ENCODE measurements at regions not wholly inside any gene's neighbourhood (a gene's known extent, or its start where the extent isn't known, plus 50 kb on each side); places are given as distances from the start of the nearest gene placed in this dataset.

- DNase-seq = no peak
Observed at GRCh38 chr5:164555809-164556208, 1050.4 kb downstream of the MAT2B start.

- DNase-seq = no peak
Observed at GRCh38 chr5:164560216-164560615, 1054.8 kb downstream of the MAT2B start.

- no peak for DNase-seq
Observed at GRCh38 chr5:164561933-164562872, 1056.8 kb downstream of the MAT2B start.

GRCh38 chr5:164563370-164563769, 1058.0 kb downstream of the MAT2B start:
- DNase-seq = no peak

GRCh38 chr5:164573397-164573796, 1068.0 kb downstream of the MAT2B start:
- no peak for DNase-seq

GRCh38 chr5:164577201-164577600, 1071.8 kb downstream of the MAT2B start:
- DNase-seq = no peak

GRCh38 chr5:164577742-164578141, 1072.3 kb downstream of the MAT2B start:
- no peak for DNase-seq

- DNase-seq = no peak
Observed at GRCh38 chr5:164578401-164578800, 1073.0 kb downstream of the MAT2B start.

- no peak for DNase-seq
Observed at GRCh38 chr5:164578911-164579310, 1073.5 kb downstream of the MAT2B start.

GRCh38 chr5:164580155-164580554, 1074.7 kb downstream of the MAT2B start:
- no peak for DNase-seq

- DNase-seq = no peak
Observed at GRCh38 chr5:164581889-164582288, 1076.5 kb downstream of the MAT2B start.

GRCh38 chr5:164593982-164594381, 1088.6 kb downstream of the MAT2B start:
- no peak for DNase-seq

- DNase-seq = peak; percentile 2
Observed at GRCh38 chr5:164597293-164597900, 1092.0 kb downstream of the MAT2B start.

GRCh38 chr5:164600274-164600673, 1094.9 kb downstream of the MAT2B start:
- DNase-seq = no peak

GRCh38 chr5:164600929-164601535, 1095.6 kb downstream of the MAT2B start:
- no peak for DNase-seq

- no peak for DNase-seq
Observed at GRCh38 chr5:164608507-164608906, 1103.1 kb downstream of the MAT2B start.

GRCh38 chr5:164610374-164610773, 1105.0 kb downstream of the MAT2B start:
- no peak for DNase-seq

- no peak for DNase-seq
Observed at GRCh38 chr5:164614707-164615106, 1109.3 kb downstream of the MAT2B start.

GRCh38 chr5:164617290-164617689, 1111.9 kb downstream of the MAT2B start:
- DNase-seq = no peak

GRCh38 chr5:164627021-164627420, 1121.6 kb downstream of the MAT2B start:
- DNase-seq = no peak

GRCh38 chr5:164636456-164636855, 1131.0 kb downstream of the MAT2B start:
- DNase-seq = no peak

- DNase-seq = no peak
Observed at GRCh38 chr5:164637931-164638521, 1132.6 kb downstream of the MAT2B start.

- no peak for DNase-seq
Observed at GRCh38 chr5:164649266-164649665, 1143.8 kb downstream of the MAT2B start.
